ENCODE measurements at regions not wholly inside any gene's neighbourhood (a gene's known extent, or its start where the extent isn't known, plus 50 kb on each side); places are given as distances from the start of the nearest gene placed in this dataset.
"Not testable (repeated sequence)": the region's sequence is repeated elsewhere in the genome, so short reads cannot be mapped to it uniquely, and the experiment has no call there.

DNA sequence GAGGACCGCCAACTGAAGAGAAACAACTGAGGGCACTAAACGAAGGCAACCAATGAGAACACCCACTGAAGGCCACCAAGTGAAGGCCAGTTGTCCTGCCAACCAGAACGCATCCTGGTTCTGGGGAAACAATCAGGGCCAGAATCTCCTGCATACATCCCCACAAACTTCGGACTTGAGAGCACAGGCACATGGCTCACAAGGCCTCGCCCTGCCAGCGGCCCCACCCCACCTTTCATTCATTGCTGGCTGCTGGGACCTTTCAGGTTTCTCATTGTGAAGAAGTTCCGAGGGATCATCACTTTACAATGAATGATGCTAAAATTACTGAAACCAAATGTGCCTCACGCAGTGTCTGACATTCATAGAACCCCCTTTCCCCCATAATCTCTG, 79.2 kb upstream of the ABI1 start:
- H3K4me3 ChIP-seq = no peak overlapping the region
- no peaks in the 10 kb centered on the region for H3K4me1 ChIP-seq
- WGBS = 83% methylated on average over 8 of the region's 8 CpGs
- no peaks in the 10 kb centered on the region for H3K9me3 ChIP-seq
- H3K27me3 ChIP-seq = peaks cover 8% of the 10 kb centered on the region
- TF ChIP-seq EP300 (IDR thresholded peaks at IDR 0.05) = no peak
- no peak for DNase-seq (ENCODE audit: low spot score in 2 of 2)
- no peak overlapping the region for H3K27ac ChIP-seq
- no peaks in the 10 kb centered on the region for H3K36me3 ChIP-seq

- WGBS = 88% methylated on average over 21 of the region's 22 CpGs
- DNase-seq (ENCODE audit: low spot score in 2 of 2) = no peak
- no peak overlapping the region for H3K4me3 ChIP-seq
- H3K27ac ChIP-seq = no peak overlapping the region
- H3K9me3 ChIP-seq = no peaks in the 10 kb centered on the region
- no peaks in the 10 kb centered on the region for H3K36me3 ChIP-seq
- peaks cover 7% of the 10 kb centered on the region for H3K27me3 ChIP-seq
- H3K4me1 ChIP-seq = no peaks in the 10 kb centered on the region
- TF ChIP-seq POLR2AphosphoS5 (IDR thresholded peaks at IDR 0.05) (no peak), POLR2A (IDR thresholded peaks at IDR 0.05) (no peak), EP300 (IDR thresholded peaks at IDR 0.05) (no peak), CTCF (IDR thresholded peaks at IDR 0.05) (no peak)
These were observed 78.7 kb upstream of the ABI1 start for GRCh38 chr10:26939290-26939961.

GRCh38 chr10:26938578-26938977, 77.8 kb upstream of the ABI1 start:
- H3K9me3 ChIP-seq = no peaks in the 10 kb centered on the region
- WGBS = 87% methylated on average over 4 of the region's 4 CpGs

GRCh38 chr10:26937371-26937770, 76.6 kb upstream of the ABI1 start:
- DNase-seq (ENCODE audit: low spot score in 2 of 2) = no peak
- TF ChIP-seq POLR2AphosphoS5 (IDR thresholded peaks at IDR 0.05) = no peak
- no peak for TF ChIP-seq CTCF (IDR thresholded peaks at IDR 0.05)
- no peak for TF ChIP-seq POLR2A (IDR thresholded peaks at IDR 0.05)
- TF ChIP-seq EP300 (IDR thresholded peaks at IDR 0.05) = no peak
- no peak overlapping the region for H3K27ac ChIP-seq
- no peak overlapping the region for H3K4me3 ChIP-seq
- H3K36me3 ChIP-seq = no peaks in the 10 kb centered on the region
- H3K4me1 ChIP-seq = no peaks in the 10 kb centered on the region
- H3K9me3 ChIP-seq = no peaks in the 10 kb centered on the region
- no peaks in the 10 kb centered on the region for H3K27me3 ChIP-seq
- 57% methylated on average over 3 of the region's 3 CpGs for WGBS

More at GRCh38 chr10:26938578-26938977, 77.8 kb upstream of the ABI1 start:
- Histone ChIP-seq H3K27ac (no peak overlapping the region), H3K36me3 (no peaks in the 10 kb centered on the region), H3K4me1 (no peaks in the 10 kb centered on the region), H3K27me3 (no peaks in the 10 kb centered on the region), H3K4me3 (no peak overlapping the region)
- no peak for DNase-seq (ENCODE audit: low spot score in 2 of 2)
- TF ChIP-seq CTCF (IDR thresholded peaks at IDR 0.05) (no peak), EP300 (IDR thresholded peaks at IDR 0.05) (no peak), POLR2AphosphoS5 (IDR thresholded peaks at IDR 0.05) (no peak), POLR2A (IDR thresholded peaks at IDR 0.05) (no peak)

DNA sequence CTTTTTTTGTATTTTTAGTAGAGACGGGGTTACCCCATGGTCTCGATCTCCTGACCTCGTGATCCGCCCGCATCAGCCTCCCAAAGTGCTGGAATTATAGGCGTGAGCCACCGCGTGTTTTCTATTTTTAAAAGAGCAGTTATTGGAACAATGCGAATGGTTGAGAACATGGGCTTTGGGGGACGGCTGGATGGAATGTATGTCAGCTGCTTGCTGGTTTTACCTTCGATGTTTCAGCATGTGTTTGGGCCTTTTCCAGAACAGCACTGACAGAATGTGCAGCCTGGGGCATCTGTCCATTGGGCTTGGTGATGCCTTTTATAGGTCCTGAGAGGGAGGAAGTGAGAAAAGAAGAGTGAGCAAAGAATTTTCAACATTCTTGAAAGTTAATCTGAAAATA, 73.4 kb upstream of the ABI1 start:
- not testable (repeated sequence) for H3K36me3 ChIP-seq; H3K9me3 ChIP-seq; H3K4me1 ChIP-seq; H3K27me3 ChIP-seq; H3K4me3 ChIP-seq; DNase-seq (ENCODE audit: low spot score in 2 of 2); H3K27ac ChIP-seq
- 86% methylated on average over 11 of the region's 11 CpGs for WGBS

GRCh38 chr10:26932576-26932975, 71.8 kb upstream of the ABI1 start:
- no peak for DNase-seq (ENCODE audit: low spot score in 2 of 2)
- peaks cover 5% of the 10 kb centered on the region for H3K4me1 ChIP-seq
- no peak overlapping the region for H3K4me3 ChIP-seq
- no peak overlapping the region for H3K27ac ChIP-seq
- no peaks in the 10 kb centered on the region for H3K36me3 ChIP-seq
- 49% methylated on average over 2 of the region's 2 CpGs for WGBS
- H3K9me3 ChIP-seq = no peaks in the 10 kb centered on the region
- no peaks in the 10 kb centered on the region for H3K27me3 ChIP-seq
- TF ChIP-seq CTCF (IDR thresholded peaks at IDR 0.05) (no peak), POLR2AphosphoS5 (IDR thresholded peaks at IDR 0.05) (no peak), POLR2A (IDR thresholded peaks at IDR 0.05) (no peak), EP300 (IDR thresholded peaks at IDR 0.05) (no peak)

Measured in suprapubic skin (tissue), 4 donors.